ENCODE measurements at regions not wholly inside any gene's neighbourhood (a gene's known extent, or its start where the extent isn't known, plus 50 kb on each side); places are given as distances from the start of the nearest gene placed in this dataset.

- Histone ChIP-seq H3K9me3 (no peaks in the 10 kb centered on the region), H3K27me3 (no peaks in the 10 kb centered on the region), H3K27ac (no peak overlapping the region), H3K36me3 (no peaks in the 10 kb centered on the region), H3K4me3 (no peak overlapping the region), H3K4me1 (no peaks in the 10 kb centered on the region)
- intact Hi-C loops (cut with DNase I) = no loop called here
- no peak for DNase-seq (ENCODE audit: extremely low spot score in 2 of 2)
- TF ChIP-seq POLR2AphosphoS5 (IDR thresholded peaks at IDR 0.05; ENCODE audit: insufficient read depth in 1 of 2, low read depth in 1 of 2) (no peak), POLR2A (IDR thresholded peaks at IDR 0.05) (no peak)
Observed at GRCh38 chr1:239228451-239228850, 157.9 kb upstream of the CHRM3 start.

GRCh38 chr1:239225396-239225795 is 161.0 kb upstream of the CHRM3 start:
- Histone ChIP-seq H3K4me3 (no peak overlapping the region), H3K27me3 (no peaks in the 10 kb centered on the region), H3K4me1 (no peaks in the 10 kb centered on the region), H3K9me3 (no peaks in the 10 kb centered on the region), H3K27ac (no peak overlapping the region), H3K36me3 (no peaks in the 10 kb centered on the region)
- TF ChIP-seq CTCF (IDR thresholded peaks at IDR 0.05) (no peak), POLR2A (IDR thresholded peaks at IDR 0.05) (no peak), POLR2AphosphoS5 (IDR thresholded peaks at IDR 0.05; ENCODE audit: insufficient read depth in 1 of 2, low read depth in 1 of 2) (no peak)
- intact Hi-C loops (cut with DNase I) = no loop called here
- no peak for DNase-seq (ENCODE audit: extremely low spot score in 2 of 2)

GRCh38 chr1:239224100-239224499 is 162.3 kb upstream of the CHRM3 start:
- no peak for DNase-seq (ENCODE audit: extremely low spot score in 2 of 2)
- no peak overlapping the region for H3K4me3 ChIP-seq
- no peaks in the 10 kb centered on the region for H3K4me1 ChIP-seq
- H3K27me3 ChIP-seq = no peaks in the 10 kb centered on the region
- H3K9me3 ChIP-seq = no peaks in the 10 kb centered on the region
- intact Hi-C loops (cut with DNase I) = no loop called here
- H3K27ac ChIP-seq = no peak overlapping the region
- H3K36me3 ChIP-seq = no peaks in the 10 kb centered on the region
- no peak for TF ChIP-seq POLR2AphosphoS5 (IDR thresholded peaks at IDR 0.05; ENCODE audit: insufficient read depth in 1 of 2, low read depth in 1 of 2)
- no peak for TF ChIP-seq POLR2A (IDR thresholded peaks at IDR 0.05)
- no peak for TF ChIP-seq CTCF (IDR thresholded peaks at IDR 0.05)

GRCh38 chr1:239222999-239223398 is 163.4 kb upstream of the CHRM3 start:
- DNase-seq (ENCODE audit: extremely low spot score in 2 of 2) = no peak
- Histone ChIP-seq H3K27me3 (no peaks in the 10 kb centered on the region), H3K36me3 (no peaks in the 10 kb centered on the region), H3K4me1 (no peaks in the 10 kb centered on the region), H3K27ac (no peak overlapping the region), H3K9me3 (no peaks in the 10 kb centered on the region), H3K4me3 (no peak overlapping the region)
- intact Hi-C loops (cut with DNase I) = no loop called here
- no peak for TF ChIP-seq CTCF (IDR thresholded peaks at IDR 0.05)
- TF ChIP-seq POLR2AphosphoS5 (IDR thresholded peaks at IDR 0.05; ENCODE audit: insufficient read depth in 1 of 2, low read depth in 1 of 2) = no peak
- TF ChIP-seq POLR2A (IDR thresholded peaks at IDR 0.05) = no peak

GRCh38 chr1:239221656-239222055 is 164.7 kb upstream of the CHRM3 start:
- no peaks in the 10 kb centered on the region for H3K27me3 ChIP-seq
- no peak overlapping the region for H3K4me3 ChIP-seq
- DNase-seq (ENCODE audit: extremely low spot score in 2 of 2) = no peak
- H3K4me1 ChIP-seq = no peaks in the 10 kb centered on the region
- no peaks in the 10 kb centered on the region for H3K36me3 ChIP-seq
- H3K27ac ChIP-seq = no peak overlapping the region
- no peak for TF ChIP-seq CTCF (IDR thresholded peaks at IDR 0.05)
- TF ChIP-seq POLR2AphosphoS5 (IDR thresholded peaks at IDR 0.05; ENCODE audit: insufficient read depth in 1 of 2, low read depth in 1 of 2) = no peak
- no peak for TF ChIP-seq POLR2A (IDR thresholded peaks at IDR 0.05)
- intact Hi-C loops (cut with DNase I) = no loop called here
- no peaks in the 10 kb centered on the region for H3K9me3 ChIP-seq

GRCh38 chr1:239219679-239220078 is 166.7 kb upstream of the CHRM3 start:
- Histone ChIP-seq H3K27me3 (no peaks in the 10 kb centered on the region), H3K4me1 (no peaks in the 10 kb centered on the region), H3K9me3 (no peaks in the 10 kb centered on the region), H3K27ac (no peak overlapping the region), H3K36me3 (no peaks in the 10 kb centered on the region), H3K4me3 (no peak overlapping the region)
- TF ChIP-seq CTCF (IDR thresholded peaks at IDR 0.05) = no peak
- TF ChIP-seq POLR2AphosphoS5 (IDR thresholded peaks at IDR 0.05; ENCODE audit: insufficient read depth in 1 of 2, low read depth in 1 of 2) = no peak
- TF ChIP-seq POLR2A (IDR thresholded peaks at IDR 0.05) = no peak
- no peak for DNase-seq (ENCODE audit: extremely low spot score in 2 of 2)
- intact Hi-C loops (cut with DNase I) = no loop called here

Measured in vagina (tissue), 2 donors.